Progenitor cell of endocrine pancreas (in vitro differentiated cells): ENCODE measurements at regions not wholly inside any gene's neighbourhood (a gene's known extent, or its start where the extent isn't known, plus 50 kb on each side); places are given as distances from the start of the nearest gene placed in this dataset.

Source experiments
- DNase-seq: peaks from one replicate; pipeline ENCODE4 v3.0.0; 2021; ENCODE audit warnings: low spot score; ENCODE audit not compliant: unreplicated experiment
- H3K27ac Mint-ChIP-seq: 2 replicates; pipeline ENCODE4 v1.8.0; 2021; ENCODE audit warnings: mild to moderate bottlenecking, moderate library complexity, mixed read lengths
- H3K27me3 Mint-ChIP-seq: 2 replicates; pipeline ENCODE4 v1.8.0; 2021; ENCODE audit warnings: mixed read lengths
- H3K36me3 Mint-ChIP-seq: 2 replicates; pipeline ENCODE4 v1.8.0; 2022; ENCODE audit warnings: mixed read lengths; ENCODE audit not compliant: insufficient read depth
- H3K4me1 Mint-ChIP-seq: 2 replicates; pipeline ENCODE4 v1.8.0; 2021; ENCODE audit warnings: low read depth, mixed read lengths
- H3K4me3 Mint-ChIP-seq: 2 replicates; pipeline ENCODE4 v1.8.0; 2021; ENCODE audit warnings: low read depth, mild to moderate bottlenecking, moderate library complexity, mixed read lengths
- H3K9me3 Mint-ChIP-seq: 2 replicates; pipeline ENCODE4 v1.8.0; 2021; ENCODE audit warnings: low read depth, mixed read lengths
- TF ChIP-seq, protein P1 (sequence below): fragments of 200-600 bp; sonication (generic); IDR thresholded peaks from one replicate; pipeline ENCODE4 v1.5.0; 2021; ENCODE audit warnings: antibody characterized with exemption, mild to moderate bottlenecking; ENCODE audit not compliant: unreplicated experiment

GRCh38 chr15:69804786-69805185, 292.9 kb downstream of the TLE3 start:
- no peak for DNase-seq
- TF ChIP-seq, protein P1, sequence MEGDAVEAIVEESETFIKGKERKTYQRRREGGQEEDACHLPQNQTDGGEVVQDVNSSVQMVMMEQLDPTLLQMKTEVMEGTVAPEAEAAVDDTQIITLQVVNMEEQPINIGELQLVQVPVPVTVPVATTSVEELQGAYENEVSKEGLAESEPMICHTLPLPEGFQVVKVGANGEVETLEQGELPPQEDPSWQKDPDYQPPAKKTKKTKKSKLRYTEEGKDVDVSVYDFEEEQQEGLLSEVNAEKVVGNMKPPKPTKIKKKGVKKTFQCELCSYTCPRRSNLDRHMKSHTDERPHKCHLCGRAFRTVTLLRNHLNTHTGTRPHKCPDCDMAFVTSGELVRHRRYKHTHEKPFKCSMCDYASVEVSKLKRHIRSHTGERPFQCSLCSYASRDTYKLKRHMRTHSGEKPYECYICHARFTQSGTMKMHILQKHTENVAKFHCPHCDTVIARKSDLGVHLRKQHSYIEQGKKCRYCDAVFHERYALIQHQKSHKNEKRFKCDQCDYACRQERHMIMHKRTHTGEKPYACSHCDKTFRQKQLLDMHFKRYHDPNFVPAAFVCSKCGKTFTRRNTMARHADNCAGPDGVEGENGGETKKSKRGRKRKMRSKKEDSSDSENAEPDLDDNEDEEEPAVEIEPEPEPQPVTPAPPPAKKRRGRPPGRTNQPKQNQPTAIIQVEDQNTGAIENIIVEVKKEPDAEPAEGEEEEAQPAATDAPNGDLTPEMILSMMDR = no peak
- no peak overlapping the region for H3K27ac Mint-ChIP-seq
- no peak overlapping the region for H3K4me3 Mint-ChIP-seq
- H3K4me1 Mint-ChIP-seq = no peaks in the 10 kb centered on the region
- H3K27me3 Mint-ChIP-seq = peaks cover 61% of the 10 kb centered on the region
- no peaks in the 10 kb centered on the region for H3K36me3 Mint-ChIP-seq
- H3K9me3 Mint-ChIP-seq = no peaks in the 10 kb centered on the region

DNA sequence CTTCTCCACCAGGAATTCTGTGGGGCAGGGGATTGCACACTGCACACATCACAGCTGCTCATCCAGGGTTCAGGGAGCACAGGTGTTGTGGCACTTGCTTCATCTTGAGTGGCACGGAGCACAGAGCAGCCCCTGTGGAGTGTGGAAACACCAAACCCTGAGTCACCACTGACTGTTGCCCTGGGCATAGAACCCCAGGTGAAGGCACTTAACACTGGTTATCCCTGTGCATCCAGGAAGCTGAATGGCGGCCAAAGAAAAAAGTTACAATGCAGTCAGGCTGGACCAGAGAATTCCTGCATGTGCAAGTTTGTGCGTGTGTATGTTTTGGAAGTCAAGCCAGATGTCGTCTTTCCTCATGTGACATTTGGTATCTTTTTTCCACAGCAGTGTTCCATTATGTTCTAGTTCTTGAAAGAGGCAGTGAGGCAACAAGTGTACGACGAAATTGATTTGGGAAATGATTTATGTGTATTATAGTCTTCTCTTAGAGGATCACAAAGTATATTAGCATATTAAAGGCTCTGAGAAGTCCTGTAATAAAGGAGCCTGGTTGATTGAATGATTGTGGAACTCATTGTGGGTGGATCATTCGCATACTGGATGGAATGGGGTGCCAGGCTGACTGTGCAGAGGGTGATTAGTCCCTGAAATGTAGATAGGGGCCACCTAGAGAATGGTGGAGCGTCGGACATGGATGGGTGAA, 292.3 kb downstream of the TLE3 start:
- Mint-ChIP-seq H3K27ac (no peak overlapping the region), H3K4me1 (no peaks in the 10 kb centered on the region), H3K9me3 (no peaks in the 10 kb centered on the region), H3K27me3 (peaks cover 62% of the 10 kb centered on the region), H3K36me3 (no peaks in the 10 kb centered on the region), H3K4me3 (no peak overlapping the region)
- DNase-seq = no peak
- TF ChIP-seq, protein P1 = no peak

DNA sequence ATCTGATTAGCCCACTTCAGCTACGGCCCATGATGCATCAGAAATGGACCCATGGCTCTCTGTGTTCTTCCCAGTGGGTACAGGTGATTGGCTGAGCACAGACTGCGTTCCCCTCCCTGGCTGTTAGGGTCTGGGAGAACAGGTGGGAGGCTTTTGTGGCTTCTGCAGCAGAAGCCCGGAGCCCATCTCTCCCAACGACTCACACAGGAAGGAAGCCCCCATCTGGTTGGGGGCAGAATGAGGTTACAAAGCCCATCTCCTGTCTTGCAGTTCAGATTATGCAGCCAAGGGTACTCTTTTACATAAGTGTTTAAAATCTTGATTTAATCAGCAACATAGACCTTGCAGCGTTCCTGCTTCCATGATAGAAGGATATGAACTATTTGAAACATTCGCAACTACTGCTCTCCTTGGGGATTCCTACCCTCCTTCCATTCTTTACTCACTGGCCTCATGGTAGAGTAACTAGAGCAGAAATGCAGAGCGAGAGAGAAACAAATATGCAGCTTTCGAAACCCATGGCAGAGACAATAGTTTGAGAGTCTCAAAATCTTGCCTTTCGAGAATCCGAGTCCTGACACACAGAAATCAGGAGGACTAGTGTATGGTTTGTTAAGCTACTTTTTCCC, 291.3 kb downstream of the TLE3 start:
- H3K9me3 Mint-ChIP-seq = no peaks in the 10 kb centered on the region
- no peak overlapping the region for H3K27ac Mint-ChIP-seq
- H3K4me1 Mint-ChIP-seq = no peaks in the 10 kb centered on the region
- no peaks in the 10 kb centered on the region for H3K36me3 Mint-ChIP-seq
- H3K27me3 Mint-ChIP-seq = peaks cover 64% of the 10 kb centered on the region
- no peak for DNase-seq
- TF ChIP-seq, protein P1 = no peak
- H3K4me3 Mint-ChIP-seq = no peak overlapping the region

DNA sequence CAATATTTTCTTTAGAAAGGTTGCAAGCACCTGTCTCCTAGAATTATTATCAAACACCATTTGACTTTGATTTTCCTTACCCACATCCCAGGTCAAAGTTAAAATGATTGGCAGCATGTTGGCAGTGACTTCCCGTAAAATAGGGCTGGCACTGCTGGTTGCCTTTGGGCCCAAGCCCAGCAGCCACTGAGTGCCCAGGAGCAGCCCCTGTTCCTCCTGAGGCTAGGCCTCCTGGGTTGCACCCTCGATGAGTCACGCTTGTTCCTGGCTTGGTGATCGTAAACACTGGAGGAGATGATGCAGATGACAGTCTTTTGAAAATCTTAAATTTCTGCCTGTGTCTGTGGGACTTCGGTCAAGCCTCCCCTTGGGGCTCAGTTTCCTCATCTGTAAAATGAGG, 290.0 kb downstream of the TLE3 start:
- Mint-ChIP-seq H3K4me3 (no peak overlapping the region), H3K27ac (no peak overlapping the region), H3K27me3 (peaks cover 59% of the 10 kb centered on the region), H3K9me3 (no peaks in the 10 kb centered on the region), H3K36me3 (no peaks in the 10 kb centered on the region), H3K4me1 (no peaks in the 10 kb centered on the region)
- DNase-seq = no peak
- TF ChIP-seq, protein P1 = no peak

GRCh38 chr15:69808756-69809155, 289.0 kb downstream of the TLE3 start:
- Mint-ChIP-seq H3K27me3 (peaks cover 61% of the 10 kb centered on the region), H3K4me3 (no peak overlapping the region), H3K4me1 (no peaks in the 10 kb centered on the region), H3K9me3 (no peaks in the 10 kb centered on the region), H3K27ac (no peak overlapping the region), H3K36me3 (no peaks in the 10 kb centered on the region)
- no peak for DNase-seq
- TF ChIP-seq, protein P1 = no peak
